Activated CD4-positive, alpha-beta T cell treated with anti-CD3 and anti-CD28 coated beads, Interleukin-2, amount 10 ng/mL, durations not matched to agents 7 days and 5 days (primary cell): ENCODE measurements at regions not wholly inside any gene's neighbourhood (a gene's known extent, or its start where the extent isn't known, plus 50 kb on each side); places are given as distances from the start of the nearest gene placed in this dataset.

ENCODE experiments used
- CTCF ChIA-PET: fragments of 350-600 bp; sonication (Branson Sonifier 250); formaldehyde crosslinking; loops from one replicate; lab custom pipeline; 2021; ENCODE audit warnings: antibody characterized with exemption; lab: Charles Lee
- POLR2A ChIA-PET: fragments of 350-600 bp; sonication (Branson Sonifier 250); formaldehyde crosslinking; loops from one replicate; lab custom pipeline; 2021; ENCODE audit warnings: antibody characterized with exemption; lab: Charles Lee
- DNase-seq: peaks from one replicate; pipeline ENCODE4 v3.0.0-alpha.2; 2020
- H3K27ac Mint-ChIP-seq: one replicate; pipeline ENCODE4 v1.8.0; 2021; ENCODE audit warnings: mild to moderate bottlenecking, moderate library complexity, mixed read lengths
- H3K27me3 Mint-ChIP-seq: one replicate; pipeline ENCODE4 v1.8.0; 2021; ENCODE audit warnings: mixed read lengths
- H3K36me3 Mint-ChIP-seq: one replicate; pipeline ENCODE4 v1.8.0; 2021; ENCODE audit warnings: low read depth, mixed read lengths
- H3K4me1 Mint-ChIP-seq: one replicate; pipeline ENCODE4 v1.8.0; 2021; ENCODE audit warnings: mixed read lengths
- H3K4me3 Mint-ChIP-seq: one replicate; pipeline ENCODE4 v1.8.0; 2021; ENCODE audit warnings: mild to moderate bottlenecking, moderate library complexity, mixed read lengths
- H3K9me3 Mint-ChIP-seq: one replicate; pipeline ENCODE4 v1.8.0; 2021; ENCODE audit warnings: mixed read lengths

DNA sequence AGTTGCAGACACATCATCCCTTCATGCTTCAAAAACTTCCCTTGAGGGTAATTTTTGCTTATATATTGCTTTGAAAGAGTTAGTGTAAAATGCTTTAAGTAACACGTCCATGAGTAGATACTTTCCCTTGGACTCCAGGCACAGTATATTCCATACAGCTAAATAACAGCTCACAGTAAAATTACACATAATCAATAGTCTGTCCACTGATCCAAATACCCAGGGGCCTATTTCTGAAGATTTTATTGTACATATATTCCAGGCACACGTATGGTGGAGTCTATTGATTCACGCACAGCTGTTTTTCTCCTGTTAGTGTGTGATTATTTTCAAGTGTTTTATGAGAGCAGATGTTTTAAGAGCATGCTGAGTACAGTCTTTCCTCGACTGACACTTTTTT, 223.7 kb upstream of the GRAMD2B start:
- Mint-ChIP-seq H3K27ac (no peak overlapping the region), H3K27me3 (no peaks in the 10 kb centered on the region), H3K4me1 (no peaks in the 10 kb centered on the region), H3K9me3 (no peaks in the 10 kb centered on the region), H3K36me3 (no peaks in the 10 kb centered on the region), H3K4me3 (no peak overlapping the region)
- DNase-seq: no peak
- POLR2A ChIA-PET: no interaction called here
- CTCF ChIA-PET: no interaction called here

DNA sequence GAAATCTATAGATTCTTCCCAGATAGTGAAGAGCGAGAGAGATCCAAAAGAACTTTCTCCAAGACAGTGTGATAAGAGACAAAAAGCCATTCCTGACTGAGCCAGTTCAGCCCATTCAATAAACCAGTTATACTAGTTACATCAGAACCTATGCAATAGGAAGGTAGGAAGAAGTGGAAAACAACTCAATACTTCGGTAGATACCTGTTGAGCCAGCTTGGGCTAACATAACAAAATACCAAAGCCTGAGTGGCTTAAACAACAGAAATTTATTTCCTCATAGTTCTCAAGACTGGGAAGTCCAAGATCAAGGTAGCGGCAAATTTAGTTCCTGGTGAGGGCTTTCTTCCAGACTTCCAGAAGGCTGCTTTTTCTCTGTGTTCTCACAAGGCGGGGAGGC, 214.5 kb upstream of the GRAMD2B start:
- Mint-ChIP-seq H3K4me3 (no peak overlapping the region), H3K4me1 (no peaks in the 10 kb centered on the region), H3K36me3 (no peaks in the 10 kb centered on the region), H3K27me3 (no peaks in the 10 kb centered on the region), H3K27ac (no peak overlapping the region), H3K9me3 (peaks cover 13% of the 10 kb centered on the region)
- DNase-seq: no peak
- CTCF ChIA-PET: no interaction called here
- POLR2A ChIA-PET: no interaction called here

DNA sequence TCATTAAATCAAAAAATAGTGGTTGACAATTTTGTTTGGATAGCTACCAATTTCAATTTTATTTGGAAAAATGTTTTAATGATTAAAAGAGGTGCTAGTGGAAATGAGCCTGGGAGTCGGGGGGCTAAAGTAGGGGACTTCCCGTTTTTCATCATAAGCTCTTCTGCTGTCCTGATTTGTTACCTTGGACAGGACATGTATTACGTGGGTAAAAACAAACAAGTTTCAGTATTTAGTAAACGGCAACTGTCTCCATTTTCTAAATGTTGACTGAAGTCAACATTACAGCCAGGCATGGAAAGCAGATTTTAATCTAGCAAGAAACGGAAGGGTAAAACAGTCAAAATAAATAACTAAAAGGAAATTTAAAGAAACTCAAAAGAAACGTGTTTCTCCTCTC, 212.3 kb upstream of the GRAMD2B start:
- no peaks in the 10 kb centered on the region for H3K36me3 Mint-ChIP-seq
- peaks cover 7% of the 10 kb centered on the region for H3K9me3 Mint-ChIP-seq
- H3K4me3 Mint-ChIP-seq: no peak overlapping the region
- no peak for DNase-seq
- H3K27ac Mint-ChIP-seq: no peak overlapping the region
- H3K27me3 Mint-ChIP-seq: no peaks in the 10 kb centered on the region
- CTCF ChIA-PET: no interaction called here
- POLR2A ChIA-PET: no interaction called here
- H3K4me1 Mint-ChIP-seq: no peaks in the 10 kb centered on the region

DNA sequence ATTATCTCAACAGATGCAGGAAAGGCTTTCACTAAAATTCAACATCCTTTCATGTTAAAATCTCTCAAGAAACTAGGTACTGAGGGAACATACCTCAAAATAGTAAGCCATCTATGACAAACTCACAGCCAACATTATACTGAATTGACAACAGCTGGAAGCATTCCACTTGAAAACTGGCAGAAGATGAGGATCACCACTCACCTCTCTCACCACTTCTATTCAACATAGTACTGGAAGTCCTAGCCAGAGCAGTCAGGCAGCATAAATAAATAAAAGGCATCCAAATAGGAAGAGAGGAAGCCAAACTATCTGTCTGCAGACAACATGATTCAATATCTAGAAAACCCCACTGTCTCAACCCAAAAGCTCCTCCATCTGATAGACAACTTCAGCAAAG, 203.6 kb upstream of the GRAMD2B start:
- Mint-ChIP-seq H3K27me3 (no peaks in the 10 kb centered on the region), H3K36me3 (no peaks in the 10 kb centered on the region), H3K4me1 (no peaks in the 10 kb centered on the region), H3K9me3 (no peaks in the 10 kb centered on the region), H3K4me3 (no peak overlapping the region), H3K27ac (no peak overlapping the region)
- POLR2A ChIA-PET: no interaction called here
- CTCF ChIA-PET: no interaction called here
- DNase-seq: no peak

DNA sequence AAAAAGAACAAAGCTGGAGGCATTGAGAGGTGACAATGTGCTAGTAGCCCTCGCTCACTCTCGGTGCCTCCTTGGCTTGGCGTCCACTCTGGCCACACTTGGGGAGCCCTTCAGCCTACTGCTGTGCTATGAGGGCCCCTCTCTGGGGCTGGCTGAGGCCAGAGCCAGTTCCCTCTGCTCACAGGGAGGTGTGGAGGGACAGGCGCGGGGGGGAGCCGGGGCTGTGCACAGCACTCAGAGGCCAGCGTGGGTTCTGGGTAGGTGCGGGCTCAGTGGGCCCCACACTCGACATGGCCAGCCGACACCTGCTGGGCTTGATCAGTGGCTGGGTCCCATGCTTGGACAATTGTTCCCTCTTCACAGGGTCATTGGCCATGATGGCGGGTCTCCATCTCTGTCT, 202.5 kb upstream of the GRAMD2B start:
- no peaks in the 10 kb centered on the region for H3K27me3 Mint-ChIP-seq
- CTCF ChIA-PET: no interaction called here
- H3K4me1 Mint-ChIP-seq: no peaks in the 10 kb centered on the region
- H3K27ac Mint-ChIP-seq: no peak overlapping the region
- no peak overlapping the region for H3K4me3 Mint-ChIP-seq
- POLR2A ChIA-PET: no interaction called here
- H3K9me3 Mint-ChIP-seq: no peaks in the 10 kb centered on the region
- DNase-seq: no peak
- H3K36me3 Mint-ChIP-seq: no peaks in the 10 kb centered on the region

DNA sequence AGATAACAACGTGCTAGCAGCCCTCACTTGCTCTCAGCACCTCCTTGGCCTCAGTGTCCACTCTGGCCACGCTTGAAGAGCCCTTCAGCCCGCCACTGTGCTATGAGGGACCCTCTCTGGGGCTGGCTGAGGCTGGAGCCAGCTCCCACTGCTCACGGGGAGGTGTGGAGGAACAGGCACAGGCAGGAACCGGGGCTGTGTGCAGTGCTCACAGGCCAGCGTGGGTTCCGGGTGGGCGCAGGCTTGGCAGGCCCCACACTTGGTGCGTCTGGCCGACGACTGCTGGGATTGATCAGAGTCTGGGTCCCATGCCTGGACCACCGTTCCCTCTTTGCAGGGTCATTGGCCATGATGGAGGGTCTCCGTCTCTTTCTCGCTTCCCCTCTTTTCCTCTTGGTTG, 194.3 kb upstream of the GRAMD2B start:
- H3K27ac Mint-ChIP-seq: no peak overlapping the region
- no peak overlapping the region for H3K4me3 Mint-ChIP-seq
- DNase-seq: no peak
- H3K27me3 Mint-ChIP-seq: no peaks in the 10 kb centered on the region
- peaks cover 2% of the 10 kb centered on the region for H3K9me3 Mint-ChIP-seq
- no peaks in the 10 kb centered on the region for H3K4me1 Mint-ChIP-seq
- ChIA-PET POLR2A (no interaction called here), CTCF (no interaction called here)
- H3K36me3 Mint-ChIP-seq: no peaks in the 10 kb centered on the region

DNA sequence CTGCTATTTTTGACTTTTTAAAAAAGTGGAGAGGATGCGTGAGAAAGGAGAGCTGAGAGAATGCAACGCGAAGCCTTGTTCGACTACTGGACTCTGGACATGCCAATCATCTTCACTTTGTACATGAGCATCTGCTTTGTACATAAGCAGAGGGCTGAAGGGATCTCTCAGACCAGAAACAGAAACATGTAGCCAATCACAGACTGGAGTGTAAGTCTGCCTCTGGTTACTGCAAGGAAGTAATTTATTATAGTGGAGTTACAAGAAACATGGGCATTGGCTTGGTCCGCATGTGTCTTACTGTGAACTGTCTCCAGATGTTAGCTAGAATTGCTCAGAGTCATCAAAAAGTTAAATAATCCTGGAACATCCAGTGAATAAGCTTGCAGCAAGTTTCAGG, 190.0 kb upstream of the GRAMD2B start:
- POLR2A ChIA-PET: no interaction called here
- Mint-ChIP-seq H3K27me3 (peaks cover 2% of the 10 kb centered on the region), H3K4me3 (no peak overlapping the region), H3K4me1 (no peaks in the 10 kb centered on the region), H3K27ac (no peak overlapping the region), H3K9me3 (peaks cover 2% of the 10 kb centered on the region), H3K36me3 (no peaks in the 10 kb centered on the region)
- no peak for DNase-seq
- CTCF ChIA-PET: no interaction called here

DNA sequence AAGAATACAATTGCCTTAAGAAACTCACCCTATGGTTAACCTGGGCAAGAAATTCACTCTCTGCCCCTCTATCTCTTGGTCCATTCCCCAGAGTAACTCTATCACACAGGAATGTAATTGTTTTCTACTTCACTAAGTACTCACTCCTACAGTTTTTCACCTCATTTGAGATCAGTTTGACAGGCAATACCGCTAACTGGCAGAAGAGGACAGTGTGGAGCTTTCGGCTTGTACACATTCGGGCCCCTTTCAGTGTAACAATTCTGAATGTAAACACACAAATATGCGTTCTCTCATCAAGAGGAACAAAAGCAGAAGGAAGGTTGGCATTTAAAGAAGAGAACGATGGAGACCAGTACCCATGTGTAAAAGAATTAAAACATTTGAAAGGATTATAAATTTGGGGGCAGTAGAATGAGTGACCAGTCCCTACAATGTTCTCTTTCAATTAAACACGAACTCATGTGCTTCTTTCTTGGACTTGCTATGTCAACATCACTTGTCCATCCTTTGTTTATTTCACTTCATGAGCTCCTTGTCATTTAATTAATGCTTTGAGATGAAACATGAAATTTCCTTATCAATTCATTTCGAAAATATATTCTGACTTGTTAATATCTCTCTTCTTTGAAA, 188.5 kb upstream of the GRAMD2B start:
- no peaks in the 10 kb centered on the region for H3K9me3 Mint-ChIP-seq
- H3K27ac Mint-ChIP-seq: no peak overlapping the region
- no peak for DNase-seq
- H3K4me3 Mint-ChIP-seq: no peak overlapping the region
- H3K36me3 Mint-ChIP-seq: no peaks in the 10 kb centered on the region
- ChIA-PET POLR2A (no interaction called here), CTCF (no interaction called here)
- H3K4me1 Mint-ChIP-seq: no peaks in the 10 kb centered on the region
- peaks cover 2% of the 10 kb centered on the region for H3K27me3 Mint-ChIP-seq

DNA sequence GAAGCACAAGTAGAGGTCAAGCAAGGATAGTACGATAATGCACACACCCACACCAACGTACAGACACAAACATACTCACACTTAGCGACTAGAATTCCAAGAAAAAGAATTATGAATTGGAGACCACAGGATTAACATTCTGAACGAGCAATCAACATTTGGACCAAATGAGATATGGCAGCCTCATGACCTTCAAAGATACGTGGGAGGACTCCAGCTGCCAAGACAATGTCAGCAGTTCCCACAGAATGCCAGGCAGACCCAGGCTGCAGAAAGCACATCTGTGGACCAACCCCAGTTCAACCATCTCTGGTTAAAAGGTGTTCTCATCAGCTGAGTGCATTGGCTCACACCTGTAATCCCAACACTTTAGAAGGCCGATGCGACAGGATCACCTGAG, 187.6 kb upstream of the GRAMD2B start:
- no peaks in the 10 kb centered on the region for H3K9me3 Mint-ChIP-seq
- no peak overlapping the region for H3K4me3 Mint-ChIP-seq
- no peaks in the 10 kb centered on the region for H3K36me3 Mint-ChIP-seq
- DNase-seq: no peak
- no peak overlapping the region for H3K27ac Mint-ChIP-seq
- POLR2A ChIA-PET: no interaction called here
- no peaks in the 10 kb centered on the region for H3K4me1 Mint-ChIP-seq
- H3K27me3 Mint-ChIP-seq: peaks cover 2% of the 10 kb centered on the region
- CTCF ChIA-PET: no interaction called here

DNA sequence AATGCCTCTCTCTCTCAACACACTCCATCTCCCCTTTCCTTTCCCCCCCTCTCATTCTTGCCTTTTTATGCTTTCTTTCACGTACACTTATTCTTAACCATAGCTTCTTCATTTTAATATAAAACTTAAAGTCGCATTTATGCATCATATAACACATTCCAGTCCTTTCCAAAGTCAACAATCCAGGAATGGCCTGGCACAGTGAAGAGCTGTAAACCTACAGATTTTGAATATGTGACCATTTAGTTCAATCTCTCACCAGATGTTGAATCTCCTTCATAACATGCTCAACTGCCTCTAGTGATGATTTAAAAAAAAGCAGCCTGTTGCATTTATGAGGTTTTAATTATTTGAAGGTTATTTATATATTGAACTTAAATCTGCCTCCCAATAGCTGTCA, 186.2 kb upstream of the GRAMD2B start:
- POLR2A ChIA-PET: no interaction called here
- peaks cover 2% of the 10 kb centered on the region for H3K27me3 Mint-ChIP-seq
- DNase-seq: no peak
- H3K27ac Mint-ChIP-seq: no peak overlapping the region
- H3K9me3 Mint-ChIP-seq: no peaks in the 10 kb centered on the region
- H3K36me3 Mint-ChIP-seq: no peaks in the 10 kb centered on the region
- CTCF ChIA-PET: no interaction called here
- no peaks in the 10 kb centered on the region for H3K4me1 Mint-ChIP-seq
- no peak overlapping the region for H3K4me3 Mint-ChIP-seq

DNA sequence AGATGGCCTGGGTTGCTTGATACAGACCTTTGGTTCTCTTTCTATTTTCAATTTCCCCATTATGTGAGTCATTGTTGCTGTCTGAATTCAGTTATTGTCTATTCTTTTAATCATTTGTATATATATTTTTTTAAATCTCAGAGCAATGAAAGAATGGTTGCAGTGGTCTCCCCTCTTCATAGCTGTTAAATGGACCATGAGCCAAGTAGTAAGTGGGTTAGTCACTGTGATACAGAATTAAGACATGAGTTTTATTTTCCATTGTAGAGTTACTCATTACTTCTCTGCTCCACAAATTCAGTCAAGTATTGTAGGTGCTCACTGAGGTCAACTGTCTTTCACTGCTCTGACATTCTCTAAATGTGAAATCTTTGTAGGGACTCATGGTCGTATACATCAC, 174.6 kb upstream of the GRAMD2B start:
- Mint-ChIP-seq H3K27me3 (no peaks in the 10 kb centered on the region), H3K9me3 (no peaks in the 10 kb centered on the region), H3K4me3 (no peak overlapping the region), H3K27ac (no peak overlapping the region), H3K4me1 (no peaks in the 10 kb centered on the region), H3K36me3 (no peaks in the 10 kb centered on the region)
- ChIA-PET CTCF (no interaction called here), POLR2A (no interaction called here)
- no peak for DNase-seq

DNA sequence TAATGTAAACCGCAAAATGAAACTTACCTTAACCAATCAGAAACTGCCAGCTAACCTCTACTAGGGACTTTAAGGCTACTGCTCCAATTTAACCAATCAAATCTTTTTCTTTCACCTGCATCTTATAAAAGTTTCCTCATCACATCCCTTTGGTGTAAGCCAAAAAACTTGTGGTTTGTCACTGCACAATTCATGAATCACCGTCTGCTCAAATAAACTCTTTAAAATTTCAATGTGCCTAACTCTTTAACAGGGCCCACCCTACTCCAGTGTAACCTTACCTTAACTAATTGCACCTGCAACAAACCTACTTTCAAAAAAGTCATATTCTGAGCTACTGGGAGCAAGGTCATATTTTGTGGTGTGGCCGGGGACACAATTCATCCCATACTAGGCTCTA, 172.2 kb upstream of the GRAMD2B start:
- no peaks in the 10 kb centered on the region for H3K4me1 Mint-ChIP-seq
- H3K4me3 Mint-ChIP-seq: no peak overlapping the region
- H3K27me3 Mint-ChIP-seq: no peaks in the 10 kb centered on the region
- DNase-seq: no peak
- H3K9me3 Mint-ChIP-seq: no peaks in the 10 kb centered on the region
- POLR2A ChIA-PET: no interaction called here
- CTCF ChIA-PET: no interaction called here
- H3K27ac Mint-ChIP-seq: no peak overlapping the region
- H3K36me3 Mint-ChIP-seq: no peaks in the 10 kb centered on the region

DNA sequence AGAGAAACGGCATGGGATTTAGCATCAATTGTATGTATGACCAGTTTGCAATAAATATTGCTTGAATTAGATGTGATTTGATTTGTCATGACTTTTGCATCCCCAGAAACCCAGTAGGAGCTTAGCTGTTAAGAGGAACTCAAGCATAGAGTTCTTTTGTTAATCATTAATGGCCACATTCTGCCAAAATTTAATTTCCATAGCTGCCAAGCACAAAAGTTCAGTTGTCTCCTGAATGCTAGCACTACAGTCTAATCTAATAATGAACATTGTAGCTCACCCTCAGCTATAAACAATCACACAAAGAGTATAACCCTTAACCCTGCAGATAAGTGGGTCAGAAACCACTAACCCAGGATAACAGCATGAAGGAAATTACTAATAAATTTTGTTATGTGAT, 169.8 kb upstream of the GRAMD2B start:
- peaks cover 7% of the 10 kb centered on the region for H3K9me3 Mint-ChIP-seq
- H3K36me3 Mint-ChIP-seq: no peaks in the 10 kb centered on the region
- H3K4me1 Mint-ChIP-seq: no peaks in the 10 kb centered on the region
- ChIA-PET CTCF (no interaction called here), POLR2A (no interaction called here)
- H3K4me3 Mint-ChIP-seq: no peak overlapping the region
- no peak for DNase-seq
- no peak overlapping the region for H3K27ac Mint-ChIP-seq
- H3K27me3 Mint-ChIP-seq: no peaks in the 10 kb centered on the region

DNA sequence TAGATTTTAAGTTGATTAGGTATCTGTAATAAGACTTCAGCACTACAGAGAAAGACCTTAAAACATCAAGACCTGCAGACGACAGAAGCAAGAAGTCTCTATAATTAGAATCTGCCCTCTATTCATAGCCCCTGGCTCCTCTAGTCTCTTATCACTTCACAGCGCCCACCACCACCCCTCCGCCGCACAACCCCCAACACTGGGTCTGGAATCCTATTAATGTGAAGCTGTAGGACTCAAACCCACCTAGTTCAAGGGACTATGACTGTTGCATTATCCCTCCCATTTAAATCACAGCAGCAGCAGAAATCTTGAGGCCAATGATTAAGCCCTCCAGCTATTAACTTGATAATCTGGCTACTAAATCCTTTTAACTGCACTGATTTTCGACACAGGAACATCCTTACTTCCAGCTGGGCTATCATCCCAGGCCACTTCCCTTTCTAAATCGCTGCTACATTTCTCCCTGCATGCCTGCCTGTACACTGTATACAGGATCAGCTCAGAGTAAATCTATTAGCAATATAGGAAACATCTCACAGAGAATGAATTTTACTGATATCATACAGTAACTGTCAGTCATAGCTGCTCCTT, 159.5 kb upstream of the GRAMD2B start:
- no peaks in the 10 kb centered on the region for H3K36me3 Mint-ChIP-seq
- ChIA-PET CTCF (interaction anchor here (1.7 kb wide), 1 partner anchor 25 kb away, joined by 4 read pairs; no protein-coding TSS in a partner anchor), POLR2A (interaction anchor here (0.6 kb wide), 1 partner anchor 77 kb away, joined by 4 read pairs; no protein-coding TSS in a partner anchor)
- DNase-seq: no peak
- H3K27ac Mint-ChIP-seq: no peak overlapping the region
- H3K27me3 Mint-ChIP-seq: no peaks in the 10 kb centered on the region
- no peak overlapping the region for H3K4me3 Mint-ChIP-seq
- no peaks in the 10 kb centered on the region for H3K4me1 Mint-ChIP-seq
- H3K9me3 Mint-ChIP-seq: no peaks in the 10 kb centered on the region
